ENCODE measurements at regions not wholly inside any gene's neighbourhood (a gene's known extent, or its start where the extent isn't known, plus 50 kb on each side); places are given as distances from the start of the nearest gene placed in this dataset.

GRCh38 chr16:65532258-65532657, 410.4 kb upstream of the CDH11 start:
- TF ChIP-seq, protein P1, sequence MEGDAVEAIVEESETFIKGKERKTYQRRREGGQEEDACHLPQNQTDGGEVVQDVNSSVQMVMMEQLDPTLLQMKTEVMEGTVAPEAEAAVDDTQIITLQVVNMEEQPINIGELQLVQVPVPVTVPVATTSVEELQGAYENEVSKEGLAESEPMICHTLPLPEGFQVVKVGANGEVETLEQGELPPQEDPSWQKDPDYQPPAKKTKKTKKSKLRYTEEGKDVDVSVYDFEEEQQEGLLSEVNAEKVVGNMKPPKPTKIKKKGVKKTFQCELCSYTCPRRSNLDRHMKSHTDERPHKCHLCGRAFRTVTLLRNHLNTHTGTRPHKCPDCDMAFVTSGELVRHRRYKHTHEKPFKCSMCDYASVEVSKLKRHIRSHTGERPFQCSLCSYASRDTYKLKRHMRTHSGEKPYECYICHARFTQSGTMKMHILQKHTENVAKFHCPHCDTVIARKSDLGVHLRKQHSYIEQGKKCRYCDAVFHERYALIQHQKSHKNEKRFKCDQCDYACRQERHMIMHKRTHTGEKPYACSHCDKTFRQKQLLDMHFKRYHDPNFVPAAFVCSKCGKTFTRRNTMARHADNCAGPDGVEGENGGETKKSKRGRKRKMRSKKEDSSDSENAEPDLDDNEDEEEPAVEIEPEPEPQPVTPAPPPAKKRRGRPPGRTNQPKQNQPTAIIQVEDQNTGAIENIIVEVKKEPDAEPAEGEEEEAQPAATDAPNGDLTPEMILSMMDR (IDR thresholded peaks at IDR 0.05; ENCODE audit: insufficient read depth, low read depth, low read length) = no peak
- no peak for TF ChIP-seq EZH2 (IDR thresholded peaks at IDR 0.05; ENCODE audit: insufficient read depth, low read length)
